Endodermal cell (in vitro differentiated cells): ENCODE measurements at regions not wholly inside any gene's neighbourhood (a gene's known extent, or its start where the extent isn't known, plus 50 kb on each side); places are given as distances from the start of the nearest gene placed in this dataset.
A peak's percentile ranks its signal among the peaks of the same experiment; 100 is the strongest.

Experiments used
- DNase-seq: peaks from one replicate; pipeline ENCODE4 v3.0.0-alpha.2; 2017
- H3K27ac ChIP-seq: 2 replicates; pipeline ENCODE4 v1.5.1; 2013; ENCODE audit warnings: mild to moderate bottlenecking, low read depth, low read length, moderate library complexity
- H3K27me3 ChIP-seq: 2 replicates; pipeline ENCODE4 v1.6.1; 2013; ENCODE audit warnings: mild to moderate bottlenecking, low read length, moderate library complexity; ENCODE audit not compliant: insufficient read depth, control insufficient read depth, poor library complexity, severe bottlenecking
- H3K36me3 ChIP-seq: 2 replicates; pipeline ENCODE4 v1.7.0; 2013; ENCODE audit warnings: mild to moderate bottlenecking, low read length, moderate library complexity; ENCODE audit not compliant: control insufficient read depth, insufficient read depth
- H3K4me1 ChIP-seq: one replicate; pipeline ENCODE4 v1.7.0; 2013; ENCODE audit warnings: low read length; ENCODE audit not compliant: control insufficient read depth, insufficient read depth
- H3K4me3 ChIP-seq: 2 replicates; pipeline ENCODE4 v1.5.1; 2013; ENCODE audit warnings: mild to moderate bottlenecking, low read length, moderate library complexity
- H3K9ac ChIP-seq: 2 replicates; pipeline ENCODE4 v1.6.1; 2013; ENCODE audit warnings: mild to moderate bottlenecking, low read length, moderate library complexity; ENCODE audit not compliant: poor library complexity, severe bottlenecking; ENCODE audit errors: extremely low read depth
- H3K9me3 ChIP-seq: 2 replicates; pipeline ENCODE4 v1.6.1; 2013; ENCODE audit warnings: mild to moderate bottlenecking, low read length, moderate library complexity; ENCODE audit not compliant: control insufficient read depth
- H3K27ac Mint-ChIP-seq: 2 replicates; pipeline ENCODE4 v1.8.0; 2020; ENCODE audit warnings: mixed read lengths
- H3K27me3 Mint-ChIP-seq: 2 replicates; pipeline ENCODE4 v1.8.0; 2021; ENCODE audit warnings: mild to moderate bottlenecking, mixed read lengths; ENCODE audit not compliant: insufficient read depth
- H3K36me3 Mint-ChIP-seq: 2 replicates; pipeline ENCODE4 v1.8.0; 2020; ENCODE audit warnings: low read depth, mixed read lengths
- H3K4me1 Mint-ChIP-seq: 2 replicates; pipeline ENCODE4 v1.8.0; 2020; ENCODE audit warnings: mixed read lengths
- H3K4me3 Mint-ChIP-seq: 2 replicates; pipeline ENCODE4 v1.8.0; 2020; ENCODE audit warnings: mild to moderate bottlenecking, moderate library complexity, mixed read lengths
- H3K9me3 Mint-ChIP-seq: 2 replicates; pipeline ENCODE4 v1.8.0; 2020; ENCODE audit warnings: mild to moderate bottlenecking, mixed read lengths
- WGBS, 2 experiments: methylation state at CpG; one replicate each; pipeline versions ENCODE4 v1.1.5 to v1.1.7; 2013; ENCODE audit warnings: missing lambda C conversion rate in 2 of 2, mixed read lengths in 1 of 2; ENCODE audit not compliant: insufficient coverage in 1 of 2, insufficient read length in 1 of 2; 5-methylcytosine and 5-hydroxymethylcytosine counted together
- TF ChIP-seq, protein P1 (sequence below): fragments of 200-600 bp; sonication (generic); conservative IDR thresholded peaks from 2 replicates; pipeline ENCODE4 v1.5.0; 2021; ENCODE audit warnings: antibody characterized with exemption, mild to moderate bottlenecking

DNA sequence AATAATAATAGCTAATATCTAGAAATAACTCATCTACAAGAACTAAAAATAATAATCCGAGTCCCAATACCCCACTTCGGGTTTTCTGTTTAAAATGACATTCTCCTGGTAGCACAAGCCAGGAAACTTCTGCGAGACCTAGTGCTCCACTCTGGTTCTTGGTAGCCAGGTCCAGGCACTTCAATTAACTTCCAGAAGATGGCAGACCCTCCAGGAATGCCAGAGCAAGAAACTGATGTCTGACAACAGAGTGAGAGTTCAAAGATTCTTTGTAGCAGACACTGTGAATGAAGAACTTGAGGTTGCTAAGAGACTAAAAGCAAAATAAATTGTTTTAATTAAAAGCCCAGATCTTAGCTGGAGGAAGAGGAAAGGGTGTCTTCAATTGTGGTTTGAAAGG lies 1963.3 kb upstream of the CDH9 start:
- 81 to 88% methylated on average over 2 to 3 of the region's 3 CpGs for WGBS, 2 experiments
- H3K4me1 Mint-ChIP-seq = peaks cover 12% of the 10 kb centered on the region
- peaks cover 12% of the 10 kb centered on the region for H3K9me3 ChIP-seq
- H3K4me3 ChIP-seq = no peak overlapping the region
- H3K9me3 Mint-ChIP-seq = peaks cover 15% of the 10 kb centered on the region
- H3K36me3 Mint-ChIP-seq = no peaks in the 10 kb centered on the region
- H3K4me1 ChIP-seq = peaks cover 5% of the 10 kb centered on the region
- no peaks in the 10 kb centered on the region for H3K27me3 Mint-ChIP-seq
- H3K9ac ChIP-seq = peak overlapping the region; percentile 7
- no peak overlapping the region for H3K27ac ChIP-seq
- DNase-seq = peak; percentile 67
- H3K27me3 ChIP-seq = no peaks in the 10 kb centered on the region
- TF ChIP-seq, protein P1, sequence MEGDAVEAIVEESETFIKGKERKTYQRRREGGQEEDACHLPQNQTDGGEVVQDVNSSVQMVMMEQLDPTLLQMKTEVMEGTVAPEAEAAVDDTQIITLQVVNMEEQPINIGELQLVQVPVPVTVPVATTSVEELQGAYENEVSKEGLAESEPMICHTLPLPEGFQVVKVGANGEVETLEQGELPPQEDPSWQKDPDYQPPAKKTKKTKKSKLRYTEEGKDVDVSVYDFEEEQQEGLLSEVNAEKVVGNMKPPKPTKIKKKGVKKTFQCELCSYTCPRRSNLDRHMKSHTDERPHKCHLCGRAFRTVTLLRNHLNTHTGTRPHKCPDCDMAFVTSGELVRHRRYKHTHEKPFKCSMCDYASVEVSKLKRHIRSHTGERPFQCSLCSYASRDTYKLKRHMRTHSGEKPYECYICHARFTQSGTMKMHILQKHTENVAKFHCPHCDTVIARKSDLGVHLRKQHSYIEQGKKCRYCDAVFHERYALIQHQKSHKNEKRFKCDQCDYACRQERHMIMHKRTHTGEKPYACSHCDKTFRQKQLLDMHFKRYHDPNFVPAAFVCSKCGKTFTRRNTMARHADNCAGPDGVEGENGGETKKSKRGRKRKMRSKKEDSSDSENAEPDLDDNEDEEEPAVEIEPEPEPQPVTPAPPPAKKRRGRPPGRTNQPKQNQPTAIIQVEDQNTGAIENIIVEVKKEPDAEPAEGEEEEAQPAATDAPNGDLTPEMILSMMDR = peak; percentile 80
- H3K27ac Mint-ChIP-seq = peak overlapping the region; percentile 36
- no peak overlapping the region for H3K4me3 Mint-ChIP-seq
- H3K36me3 ChIP-seq = no peaks in the 10 kb centered on the region

- H3K9ac ChIP-seq = no peak overlapping the region
- no peak overlapping the region for H3K4me3 ChIP-seq
- Mint-ChIP-seq H3K27me3 (no peaks in the 10 kb centered on the region), H3K4me3 (no peak overlapping the region), H3K9me3 (peaks cover 18% of the 10 kb centered on the region), H3K4me1 (no peaks in the 10 kb centered on the region), H3K27ac (no peak overlapping the region), H3K36me3 (no peaks in the 10 kb centered on the region)
- no peaks in the 10 kb centered on the region for H3K4me1 ChIP-seq
- peaks cover 6% of the 10 kb centered on the region for H3K9me3 ChIP-seq
- TF ChIP-seq, protein P1 = no peak
- no peaks in the 10 kb centered on the region for H3K36me3 ChIP-seq
- 89 to 100% methylated on average over 1 to 2 of the region's 2 CpGs for WGBS, 2 experiments
- no peaks in the 10 kb centered on the region for H3K27me3 ChIP-seq
- DNase-seq = no peak
- H3K27ac ChIP-seq = no peak overlapping the region
Observed at GRCh38 chr5:28984639-28985038, 1946.3 kb upstream of the CDH9 start.

- Mint-ChIP-seq H3K27ac (no peak overlapping the region), H3K4me1 (no peaks in the 10 kb centered on the region), H3K9me3 (peaks cover 6% of the 10 kb centered on the region), H3K27me3 (no peaks in the 10 kb centered on the region), H3K36me3 (no peaks in the 10 kb centered on the region), H3K4me3 (no peak overlapping the region)
- Histone ChIP-seq H3K4me1 (no peaks in the 10 kb centered on the region), H3K27me3 (no peaks in the 10 kb centered on the region), H3K4me3 (no peak overlapping the region), H3K27ac (no peak overlapping the region), H3K36me3 (no peaks in the 10 kb centered on the region), H3K9ac (no peak overlapping the region), H3K9me3 (no peaks in the 10 kb centered on the region)
- WGBS, 2 experiments = no CpG with 5 or more reads among the region's 2 CpGs
- TF ChIP-seq, protein P1 = no peak
- no peak for DNase-seq
Observed at GRCh38 chr5:28975508-28975907, 1937.1 kb upstream of the CDH9 start.
